ENCODE measurements at regions not wholly inside any gene's neighbourhood (a gene's known extent, or its start where the extent isn't known, plus 50 kb on each side); places are given as distances from the start of the nearest gene placed in this dataset.

DNA sequence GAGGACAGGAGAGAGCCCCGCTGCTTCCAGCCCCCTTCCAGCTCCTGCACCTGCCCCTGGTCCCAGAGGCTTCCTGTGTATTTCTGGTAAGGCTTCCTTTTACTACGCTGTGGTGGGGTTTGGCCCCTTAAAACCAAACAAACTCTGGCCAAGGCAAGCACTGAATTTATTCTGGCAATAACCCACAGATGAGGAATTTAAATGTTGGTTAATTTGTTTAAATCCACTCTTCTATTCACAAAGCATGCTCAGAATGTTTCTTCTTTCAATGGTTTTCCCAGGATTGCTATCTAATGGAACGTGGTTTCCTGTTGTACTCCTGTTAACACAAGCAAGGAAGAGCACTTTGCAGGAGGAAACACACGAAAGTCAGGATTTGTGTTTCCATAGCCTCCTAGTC is 236.5 kb upstream of the FOXQ1 start:
- no peaks in the 10 kb centered on the region for H3K36me3 ChIP-seq (replicated peaks in 1 of 2; ENCODE audit: control insufficient read depth in 1 of 2, insufficient read depth in 2 of 2, low read length in 2 of 2)
- no peak for DNase-seq
- no peaks in the 10 kb centered on the region for H3K79me2 ChIP-seq (ENCODE audit: insufficient read depth, low read length)
- WGBS (ENCODE audit: insufficient coverage) = no CpG with 5 or more reads among the region's 4 CpGs
- no peak overlapping the region for H3K4me3 ChIP-seq (replicated peaks in 1 of 3; ENCODE audit: low read depth in 2 of 3, low read length in 3 of 3)
- no peak overlapping the region for H3K4me2 ChIP-seq (replicated peaks; ENCODE audit: extremely low read depth, low read length, poor library complexity, severe bottlenecking)
- no peaks in the 10 kb centered on the region for H3K9me3 ChIP-seq (replicated peaks in 1 of 2; ENCODE audit: control insufficient read depth in 1 of 2, insufficient read depth in 1 of 2, low read length in 2 of 2)
- intact Hi-C loops (cut with micrococcal nuclease) = no loop called here
- no peak overlapping the region for H3K4me3 Mint-ChIP-seq
- H3K27me3 ChIP-seq (ENCODE audit: control insufficient read depth in 2 of 2, insufficient read depth in 2 of 2, low read length in 2 of 2) = no peaks in the 10 kb centered on the region
- H3K9me3 Mint-ChIP-seq = peaks cover 0 to 2% (median 0%) of the 10 kb centered on the region in 7 donors
- no peaks in the 10 kb centered on the region for H3K36me3 Mint-ChIP-seq
- no peaks in the 10 kb centered on the region for H3K4me1 Mint-ChIP-seq
- H4K20me1 ChIP-seq (ENCODE audit: insufficient read depth, low read length) = no peaks in the 10 kb centered on the region
- peaks cover 2 to 4% (median 4%) of the 10 kb centered on the region in 3 donors for H3K27me3 Mint-ChIP-seq (ENCODE audit: low read depth in 3 of 3)
- H3K9ac ChIP-seq (ENCODE audit: insufficient read depth, low read length, poor library complexity, severe bottlenecking) = no peak overlapping the region
- no peak overlapping the region for H3K27ac Mint-ChIP-seq
- H3K27ac ChIP-seq (ENCODE audit: low read depth in 1 of 2, low read length in 2 of 2) = no peak overlapping the region
- H3K4me1 ChIP-seq (ENCODE audit: control insufficient read depth in 1 of 2, insufficient read depth in 2 of 2, low read length in 2 of 2) = no peaks in the 10 kb centered on the region
- TF ChIP-seq, protein P1, sequence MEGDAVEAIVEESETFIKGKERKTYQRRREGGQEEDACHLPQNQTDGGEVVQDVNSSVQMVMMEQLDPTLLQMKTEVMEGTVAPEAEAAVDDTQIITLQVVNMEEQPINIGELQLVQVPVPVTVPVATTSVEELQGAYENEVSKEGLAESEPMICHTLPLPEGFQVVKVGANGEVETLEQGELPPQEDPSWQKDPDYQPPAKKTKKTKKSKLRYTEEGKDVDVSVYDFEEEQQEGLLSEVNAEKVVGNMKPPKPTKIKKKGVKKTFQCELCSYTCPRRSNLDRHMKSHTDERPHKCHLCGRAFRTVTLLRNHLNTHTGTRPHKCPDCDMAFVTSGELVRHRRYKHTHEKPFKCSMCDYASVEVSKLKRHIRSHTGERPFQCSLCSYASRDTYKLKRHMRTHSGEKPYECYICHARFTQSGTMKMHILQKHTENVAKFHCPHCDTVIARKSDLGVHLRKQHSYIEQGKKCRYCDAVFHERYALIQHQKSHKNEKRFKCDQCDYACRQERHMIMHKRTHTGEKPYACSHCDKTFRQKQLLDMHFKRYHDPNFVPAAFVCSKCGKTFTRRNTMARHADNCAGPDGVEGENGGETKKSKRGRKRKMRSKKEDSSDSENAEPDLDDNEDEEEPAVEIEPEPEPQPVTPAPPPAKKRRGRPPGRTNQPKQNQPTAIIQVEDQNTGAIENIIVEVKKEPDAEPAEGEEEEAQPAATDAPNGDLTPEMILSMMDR (IDR thresholded peaks at IDR 0.05) = no peak
- no peak overlapping the region for H2AFZ ChIP-seq (ENCODE audit: insufficient read depth, low read depth, low read length, poor library complexity, severe bottlenecking)

DNA sequence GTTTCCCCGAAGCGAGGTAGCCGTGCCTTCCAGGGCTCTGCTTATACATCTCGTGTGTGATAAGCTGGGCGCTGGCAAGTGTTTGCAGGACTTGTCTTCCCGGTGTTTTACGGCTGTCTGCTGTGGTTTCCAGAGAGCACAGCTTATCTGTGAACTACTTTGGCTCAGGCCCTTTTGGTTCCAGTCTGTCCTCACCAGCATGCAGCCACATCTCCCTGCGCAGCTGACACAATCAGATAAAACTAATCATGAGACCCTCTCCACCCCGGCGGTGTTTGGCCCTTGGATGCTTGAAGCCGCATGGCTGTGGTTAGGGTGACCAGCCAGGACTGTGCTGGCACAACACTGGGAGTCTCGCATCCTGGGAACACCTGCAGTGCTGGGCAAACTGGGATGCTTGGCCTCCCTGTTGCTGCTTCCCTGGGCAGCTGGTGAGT is 241.8 kb upstream of the FOXQ1 start:
- intact Hi-C loops (cut with micrococcal nuclease) = no loop called here
- Histone ChIP-seq H3K4me1 (ENCODE audit: control insufficient read depth in 1 of 2, insufficient read depth in 2 of 2, low read length in 2 of 2) (no peaks in the 10 kb centered on the region), H3K36me3 (replicated peaks in 1 of 2; ENCODE audit: control insufficient read depth in 1 of 2, insufficient read depth in 2 of 2, low read length in 2 of 2) (no peaks in the 10 kb centered on the region), H3K4me3 (replicated peaks in 1 of 3; ENCODE audit: low read depth in 2 of 3, low read length in 3 of 3) (no peak overlapping the region), H3K9me3 (replicated peaks in 1 of 2; ENCODE audit: control insufficient read depth in 1 of 2, insufficient read depth in 1 of 2, low read length in 2 of 2) (no peaks in the 10 kb centered on the region), H3K9ac (ENCODE audit: insufficient read depth, low read length, poor library complexity, severe bottlenecking) (no peak overlapping the region), H3K4me2 (replicated peaks; ENCODE audit: extremely low read depth, low read length, poor library complexity, severe bottlenecking) (no peak overlapping the region), H3K27me3 (ENCODE audit: control insufficient read depth in 2 of 2, insufficient read depth in 2 of 2, low read length in 2 of 2) (no peaks in the 10 kb centered on the region), H3K79me2 (ENCODE audit: insufficient read depth, low read length) (no peaks in the 10 kb centered on the region), H4K20me1 (ENCODE audit: insufficient read depth, low read length) (no peaks in the 10 kb centered on the region), H3K27ac (ENCODE audit: low read depth in 1 of 2, low read length in 2 of 2) (no peak overlapping the region), H2AFZ (ENCODE audit: insufficient read depth, low read depth, low read length, poor library complexity, severe bottlenecking) (no peak overlapping the region)
- H3K36me3 Mint-ChIP-seq = no peaks in the 10 kb centered on the region
- peaks cover 0 to 2% (median 0%) of the 10 kb centered on the region in 7 donors for H3K9me3 Mint-ChIP-seq
- H3K4me1 Mint-ChIP-seq = no peaks in the 10 kb centered on the region
- TF ChIP-seq, protein P1 (IDR thresholded peaks at IDR 0.05) = no peak
- no peak overlapping the region for H3K27ac Mint-ChIP-seq
- WGBS (ENCODE audit: insufficient coverage) = 18% methylated on average over 12 of the region's 12 CpGs
- peaks cover 2 to 11% (median 8%) of the 10 kb centered on the region in 3 donors for H3K27me3 Mint-ChIP-seq (ENCODE audit: low read depth in 3 of 3)
- peak overlapping the region in 1 of 2 donors; percentile 50 for H3K4me3 Mint-ChIP-seq
- no peak for DNase-seq
